HG03565 (cell line): ENCODE measurements at regions not wholly inside any gene's neighbourhood (a gene's known extent, or its start where the extent isn't known, plus 50 kb on each side); places are given as distances from the start of the nearest gene placed in this dataset.
"Not testable (repeated sequence)": the region's sequence is repeated elsewhere in the genome, so short reads cannot be mapped to it uniquely, and the experiment has no call there.

ENCODE experiments used
- ATAC-seq: cut with Tn5 transposase; IDR thresholded peaks from one replicate; pipeline ENCODE4 v1.9.1; 2021; ENCODE audit warnings: mild to moderate bottlenecking, moderate library complexity; ENCODE audit not compliant: unreplicated experiment

DNA sequence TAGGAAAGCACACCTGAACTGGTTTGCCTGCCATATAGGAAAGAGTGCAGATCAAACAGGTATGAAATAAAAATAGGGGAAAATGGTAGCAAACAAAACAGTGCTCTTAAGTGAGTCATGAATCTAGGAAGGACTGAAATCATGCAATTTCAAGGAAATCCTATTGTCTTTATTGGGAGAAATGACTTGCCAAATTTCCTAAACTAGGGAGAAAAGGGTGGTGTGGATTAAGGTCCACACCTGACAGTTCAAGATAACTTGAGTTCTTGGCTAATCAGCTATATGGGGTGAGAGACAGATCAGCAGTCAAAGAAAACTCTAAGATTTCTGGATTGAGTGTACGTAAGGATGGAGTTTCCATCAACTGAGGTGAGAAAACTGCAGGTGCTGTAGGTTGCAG is 101.1 kb downstream of the PRKAB2 start:
- ATAC-seq, result no peak

- ATAC-seq, result no peak
These were observed 109.3 kb downstream of the PRKAB2 start for GRCh38 chr1:147062956-147063355.

- not testable (repeated sequence) for ATAC-seq
These were observed 110.4 kb downstream of the PRKAB2 start for GRCh38 chr1:147061880-147062279.

DNA sequence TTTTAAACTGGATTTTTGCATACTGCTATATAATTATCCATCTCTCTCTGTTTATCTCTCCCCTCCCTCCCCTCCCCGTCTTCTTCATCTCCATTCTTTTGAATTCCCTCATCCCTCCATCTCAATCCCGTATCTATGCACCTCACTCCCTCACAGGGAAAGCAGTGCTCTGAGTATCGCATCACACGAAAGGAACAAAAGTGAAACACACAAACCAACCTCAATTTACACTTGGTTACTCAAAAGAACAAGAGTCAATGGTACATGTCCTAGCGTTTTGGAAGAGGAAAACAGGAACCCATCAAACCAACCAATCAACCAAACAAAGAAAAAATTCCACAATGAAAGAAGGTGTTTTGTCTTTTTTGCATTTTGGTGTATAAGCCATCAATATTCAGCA is 115.1 kb downstream of the NBPF12 start:
- ATAC-seq, result no peak

DNA sequence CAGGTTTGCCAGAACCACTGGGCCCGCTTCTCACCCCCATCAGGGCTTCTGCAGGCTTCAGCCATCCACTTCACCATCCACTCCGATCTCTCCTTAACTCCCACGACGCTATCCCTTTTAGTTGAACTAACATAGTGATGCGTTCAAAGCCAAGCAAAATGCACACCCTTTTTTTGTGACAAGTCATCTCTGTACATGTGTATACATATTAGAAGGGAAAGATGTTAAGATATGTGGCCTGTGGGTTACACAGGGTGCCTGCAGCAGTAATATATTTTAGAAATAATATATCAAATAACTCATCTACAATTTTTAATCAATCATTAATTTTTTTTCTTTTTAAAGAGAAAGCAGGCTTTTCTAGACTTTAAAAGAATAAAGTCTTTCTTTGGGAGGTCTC is 114.6 kb downstream of the NBPF12 start:
- ATAC-seq, result no peak

- ATAC-seq, result no peak
These were observed 114.0 kb downstream of the NBPF12 start for GRCh38 chr1:147052143-147052542.

DNA sequence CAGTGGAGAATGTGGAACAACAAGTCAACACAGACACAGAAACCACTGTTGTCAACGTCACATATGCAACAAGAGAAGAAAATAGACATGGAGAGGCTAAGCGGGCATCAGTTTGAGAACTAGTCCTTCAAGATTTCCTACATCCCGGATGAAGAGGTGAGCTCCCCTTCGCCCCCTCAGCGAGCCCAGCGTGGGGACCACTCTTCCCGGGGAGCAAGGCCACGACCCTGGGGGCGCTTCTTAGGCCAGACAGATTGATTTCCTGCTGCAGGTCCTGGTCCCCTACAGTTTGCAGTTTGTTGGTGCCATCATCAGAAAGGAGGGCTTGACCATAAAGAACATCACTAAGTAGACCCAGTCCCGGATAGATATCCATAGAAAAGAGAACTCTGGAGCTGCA is 113.0 kb downstream of the NBPF12 start:
- no peak for ATAC-seq

- no peak for ATAC-seq
These were observed 112.5 kb downstream of the NBPF12 start for GRCh38 chr1:147050654-147051053.

DNA sequence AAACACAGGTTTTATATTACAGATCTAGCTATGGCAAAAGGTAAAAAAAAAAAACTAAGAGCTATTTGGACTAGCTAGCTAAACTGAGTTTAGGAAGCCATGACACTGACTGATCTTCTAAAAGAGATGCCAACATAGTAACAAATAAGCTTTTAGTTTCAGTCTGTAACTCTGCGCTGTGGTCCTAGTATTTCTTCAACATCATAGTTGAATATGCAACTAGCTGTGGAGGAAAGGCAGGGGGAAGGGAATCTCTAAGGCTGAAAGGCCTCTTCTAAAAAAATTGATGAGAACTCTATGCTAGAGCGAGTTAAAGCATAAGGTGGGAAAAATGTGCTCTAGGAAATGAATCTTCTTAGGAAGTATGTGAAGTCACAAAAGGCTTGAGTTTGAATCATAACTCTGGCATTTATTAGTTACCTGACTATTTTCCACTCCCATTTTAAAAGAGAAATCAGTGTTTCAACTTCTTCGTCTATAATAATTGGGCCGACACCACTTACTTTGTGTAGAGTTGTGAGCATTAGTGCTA is 108.8 kb downstream of the NBPF12 start:
- ATAC-seq, result not testable (repeated sequence)

GRCh38 chr1:147046189-147046862 is 108.2 kb downstream of the NBPF12 start:
- ATAC-seq, result no peak
